ENCODE measurements at regions not wholly inside any gene's neighbourhood (a gene's known extent, or its start where the extent isn't known, plus 50 kb on each side); places are given as distances from the start of the nearest gene placed in this dataset.

- peak overlapping the region; percentile 10 for H4K91ac ChIP-seq (ENCODE audit: low read depth, low read length)
- no peaks in the 10 kb centered on the region for H3K27me3 ChIP-seq (ENCODE audit: insufficient read depth, low read length)
- no peak overlapping the region for H3K14ac ChIP-seq (ENCODE audit: low read length)
- DNase-seq = no peak
- no peak overlapping the region for H3K23ac ChIP-seq (ENCODE audit: low read length)
- no peak overlapping the region for H3K4ac ChIP-seq (ENCODE audit: low read depth, low read length)
- no peak overlapping the region for H2BK120ac ChIP-seq (ENCODE audit: insufficient read depth, low read length, poor library complexity)
- H3K36me3 ChIP-seq (ENCODE audit: control insufficient read depth in 1 of 2, insufficient read depth in 2 of 2, low read length in 2 of 2) = no peaks in the 10 kb centered on the region
- H3K79me2 ChIP-seq (ENCODE audit: control insufficient read depth, insufficient read depth, low read length, poor library complexity) = no peaks in the 10 kb centered on the region
- no peak overlapping the region for H4K8ac ChIP-seq (ENCODE audit: low read depth, low read length)
- H2AFZ ChIP-seq (ENCODE audit: insufficient read depth, low read length, poor library complexity) = no peak overlapping the region
- H2BK12ac ChIP-seq (ENCODE audit: low read length) = no peak overlapping the region
- H3K4me1 ChIP-seq (ENCODE audit: control insufficient read depth in 1 of 2, insufficient read depth in 2 of 2, low read length in 2 of 2) = peaks cover 6 to 13% of the 10 kb centered on the region in 2 experiments
- no CpG with 5 or more reads among the region's 4 CpGs for WGBS (ENCODE audit: extremely low coverage, insufficient coverage, insufficient read length)
- H3K9me3 ChIP-seq (ENCODE audit: insufficient read depth, low read depth, low read length) = peaks cover 2% of the 10 kb centered on the region
- no peak overlapping the region for H3K18ac ChIP-seq (ENCODE audit: low read length)
- no peak overlapping the region for H2BK5ac ChIP-seq (ENCODE audit: low read depth, low read length, poor library complexity)
- no peak overlapping the region for H4K12ac ChIP-seq (ENCODE audit: low read depth, low read length)
- H3K4me2 ChIP-seq (ENCODE audit: low read length) = peak overlapping the region; percentile 27
- H3K79me1 ChIP-seq (ENCODE audit: low read length) = peaks cover 13% of the 10 kb centered on the region
- H3K4me3 ChIP-seq (ENCODE audit: low read depth, low read length) = no peak overlapping the region
- no peak overlapping the region for H3K9ac ChIP-seq (ENCODE audit: low read length)
- H3K27ac ChIP-seq (ENCODE audit: low read depth, low read length) = peak overlapping the region; percentile 68
- H2AK5ac ChIP-seq (ENCODE audit: low read length) = no peak overlapping the region
These were observed 199.8 kb downstream of the COG6 start for GRCh38 chr13:39855236-39855635.

GRCh38 chr13:39856714-39857113, 201.3 kb downstream of the COG6 start:
- no peak overlapping the region for H3K4me3 ChIP-seq (ENCODE audit: low read depth, low read length)
- H4K12ac ChIP-seq (ENCODE audit: low read depth, low read length) = no peak overlapping the region
- peak overlapping the region; percentile 58 for H2BK120ac ChIP-seq (ENCODE audit: insufficient read depth, low read length, poor library complexity)
- H4K91ac ChIP-seq (ENCODE audit: low read depth, low read length) = no peak overlapping the region
- peaks cover 6 to 13% of the 10 kb centered on the region in 2 experiments for H3K4me1 ChIP-seq (ENCODE audit: control insufficient read depth in 1 of 2, insufficient read depth in 2 of 2, low read length in 2 of 2)
- H3K4me2 ChIP-seq (ENCODE audit: low read length) = no peak overlapping the region
- no peak overlapping the region for H3K4ac ChIP-seq (ENCODE audit: low read depth, low read length)
- H3K79me2 ChIP-seq (ENCODE audit: control insufficient read depth, insufficient read depth, low read length, poor library complexity) = no peaks in the 10 kb centered on the region
- peaks cover 2% of the 10 kb centered on the region for H3K9me3 ChIP-seq (ENCODE audit: insufficient read depth, low read depth, low read length)
- no peak for DNase-seq
- WGBS (ENCODE audit: extremely low coverage, insufficient coverage, insufficient read length) = no CpG with 5 or more reads among the region's 8 CpGs
- H3K79me1 ChIP-seq (ENCODE audit: low read length) = peaks cover 13% of the 10 kb centered on the region
- no peak overlapping the region for H3K23ac ChIP-seq (ENCODE audit: low read length)
- no peak overlapping the region for H3K9ac ChIP-seq (ENCODE audit: low read length)
- no peak overlapping the region for H4K8ac ChIP-seq (ENCODE audit: low read depth, low read length)
- H2BK5ac ChIP-seq (ENCODE audit: low read depth, low read length, poor library complexity) = no peak overlapping the region
- H2AFZ ChIP-seq (ENCODE audit: insufficient read depth, low read length, poor library complexity) = no peak overlapping the region
- no peaks in the 10 kb centered on the region for H3K36me3 ChIP-seq (ENCODE audit: control insufficient read depth in 1 of 2, insufficient read depth in 2 of 2, low read length in 2 of 2)
- H3K27me3 ChIP-seq (ENCODE audit: insufficient read depth, low read length) = no peaks in the 10 kb centered on the region
- H2BK12ac ChIP-seq (ENCODE audit: low read length) = peak overlapping the region; percentile 94
- no peak overlapping the region for H3K27ac ChIP-seq (ENCODE audit: low read depth, low read length)
- peak overlapping the region; percentile 65 for H3K14ac ChIP-seq (ENCODE audit: low read length)
- H3K18ac ChIP-seq (ENCODE audit: low read length) = peak overlapping the region; percentile 7
- H2AK5ac ChIP-seq (ENCODE audit: low read length) = peak overlapping the region; percentile 36

- no CpG with 5 or more reads among the region's 2 CpGs for WGBS (ENCODE audit: extremely low coverage, insufficient coverage, insufficient read length)
These were observed 203.3 kb downstream of the COG6 start for GRCh38 chr13:39858794-39859193.

GRCh38 chr13:39859898-39860297, 204.4 kb downstream of the COG6 start:
- Histone ChIP-seq H4K12ac (ENCODE audit: low read depth, low read length) (no peak overlapping the region), H3K79me2 (ENCODE audit: control insufficient read depth, insufficient read depth, low read length, poor library complexity) (no peaks in the 10 kb centered on the region), H4K8ac (ENCODE audit: low read depth, low read length) (no peak overlapping the region), H3K4me3 (ENCODE audit: low read depth, low read length) (no peak overlapping the region), H3K14ac (ENCODE audit: low read length) (no peak overlapping the region), H3K36me3 (ENCODE audit: control insufficient read depth in 1 of 2, insufficient read depth in 2 of 2, low read length in 2 of 2) (no peaks in the 10 kb centered on the region), H3K23ac (ENCODE audit: low read length) (no peak overlapping the region), H2BK12ac (ENCODE audit: low read length) (no peak overlapping the region), H4K91ac (ENCODE audit: low read depth, low read length) (no peak overlapping the region), H2AFZ (ENCODE audit: insufficient read depth, low read length, poor library complexity) (no peak overlapping the region), H3K4me2 (ENCODE audit: low read length) (no peak overlapping the region), H3K9me3 (ENCODE audit: insufficient read depth, low read depth, low read length) (peaks cover 2% of the 10 kb centered on the region), H2AK5ac (ENCODE audit: low read length) (no peak overlapping the region), H2BK120ac (ENCODE audit: insufficient read depth, low read length, poor library complexity) (no peak overlapping the region), H3K27me3 (ENCODE audit: insufficient read depth, low read length) (no peaks in the 10 kb centered on the region), H2BK5ac (ENCODE audit: low read depth, low read length, poor library complexity) (no peak overlapping the region), H3K9ac (ENCODE audit: low read length) (no peak overlapping the region), H3K4me1 (ENCODE audit: control insufficient read depth in 1 of 2, insufficient read depth in 2 of 2, low read length in 2 of 2) (peaks cover 6 to 12% of the 10 kb centered on the region in 2 experiments), H3K27ac (ENCODE audit: low read depth, low read length) (no peak overlapping the region), H3K4ac (ENCODE audit: low read depth, low read length) (no peak overlapping the region), H3K18ac (ENCODE audit: low read length) (no peak overlapping the region), H3K79me1 (ENCODE audit: low read length) (peaks cover 11% of the 10 kb centered on the region)
- WGBS (ENCODE audit: extremely low coverage, insufficient coverage, insufficient read length) = no CpG with 5 or more reads among the region's 3 CpGs
- DNase-seq = no peak

More at GRCh38 chr13:39858794-39859193, 203.3 kb downstream of the COG6 start:
- no peak for DNase-seq
- no peak overlapping the region for H3K4me2 ChIP-seq (ENCODE audit: low read length)
- H4K8ac ChIP-seq (ENCODE audit: low read depth, low read length) = no peak overlapping the region
- H3K14ac ChIP-seq (ENCODE audit: low read length) = no peak overlapping the region
- no peaks in the 10 kb centered on the region for H3K27me3 ChIP-seq (ENCODE audit: insufficient read depth, low read length)
- no peak overlapping the region for H3K4me3 ChIP-seq (ENCODE audit: low read depth, low read length)
- no peak overlapping the region for H2AK5ac ChIP-seq (ENCODE audit: low read length)
- no peak overlapping the region for H4K12ac ChIP-seq (ENCODE audit: low read depth, low read length)
- no peak overlapping the region for H2AFZ ChIP-seq (ENCODE audit: insufficient read depth, low read length, poor library complexity)
- H3K9me3 ChIP-seq (ENCODE audit: insufficient read depth, low read depth, low read length) = peaks cover 2% of the 10 kb centered on the region
- no peak overlapping the region for H2BK12ac ChIP-seq (ENCODE audit: low read length)
- H3K79me1 ChIP-seq (ENCODE audit: low read length) = peaks cover 13% of the 10 kb centered on the region
- no peak overlapping the region for H3K18ac ChIP-seq (ENCODE audit: low read length)
- no peak overlapping the region for H2BK5ac ChIP-seq (ENCODE audit: low read depth, low read length, poor library complexity)
- no peak overlapping the region for H3K9ac ChIP-seq (ENCODE audit: low read length)
- H3K4ac ChIP-seq (ENCODE audit: low read depth, low read length) = no peak overlapping the region
- no peaks in the 10 kb centered on the region for H3K79me2 ChIP-seq (ENCODE audit: control insufficient read depth, insufficient read depth, low read length, poor library complexity)
- H3K23ac ChIP-seq (ENCODE audit: low read length) = no peak overlapping the region
- H3K36me3 ChIP-seq (ENCODE audit: control insufficient read depth in 1 of 2, insufficient read depth in 2 of 2, low read length in 2 of 2) = no peaks in the 10 kb centered on the region
- H3K27ac ChIP-seq (ENCODE audit: low read depth, low read length) = no peak overlapping the region
- H4K91ac ChIP-seq (ENCODE audit: low read depth, low read length) = no peak overlapping the region
- H3K4me1 ChIP-seq (ENCODE audit: control insufficient read depth in 1 of 2, insufficient read depth in 2 of 2, low read length in 2 of 2) = peaks cover 6 to 13% of the 10 kb centered on the region in 2 experiments
- H2BK120ac ChIP-seq (ENCODE audit: insufficient read depth, low read length, poor library complexity) = no peak overlapping the region

All from trophoblast cell (in vitro differentiated cells and primary cell).